GM19025 (cell line): ENCODE measurements at regions not wholly inside any gene's neighbourhood (a gene's known extent, or its start where the extent isn't known, plus 50 kb on each side); places are given as distances from the start of the nearest gene placed in this dataset.

Experiments used
- ATAC-seq: cut with Tn5 transposase; IDR thresholded peaks from one replicate; pipeline ENCODE4 v1.9.1; 2021; ENCODE audit warnings: mild to moderate bottlenecking, low read depth, moderate library complexity; ENCODE audit not compliant: unreplicated experiment

DNA sequence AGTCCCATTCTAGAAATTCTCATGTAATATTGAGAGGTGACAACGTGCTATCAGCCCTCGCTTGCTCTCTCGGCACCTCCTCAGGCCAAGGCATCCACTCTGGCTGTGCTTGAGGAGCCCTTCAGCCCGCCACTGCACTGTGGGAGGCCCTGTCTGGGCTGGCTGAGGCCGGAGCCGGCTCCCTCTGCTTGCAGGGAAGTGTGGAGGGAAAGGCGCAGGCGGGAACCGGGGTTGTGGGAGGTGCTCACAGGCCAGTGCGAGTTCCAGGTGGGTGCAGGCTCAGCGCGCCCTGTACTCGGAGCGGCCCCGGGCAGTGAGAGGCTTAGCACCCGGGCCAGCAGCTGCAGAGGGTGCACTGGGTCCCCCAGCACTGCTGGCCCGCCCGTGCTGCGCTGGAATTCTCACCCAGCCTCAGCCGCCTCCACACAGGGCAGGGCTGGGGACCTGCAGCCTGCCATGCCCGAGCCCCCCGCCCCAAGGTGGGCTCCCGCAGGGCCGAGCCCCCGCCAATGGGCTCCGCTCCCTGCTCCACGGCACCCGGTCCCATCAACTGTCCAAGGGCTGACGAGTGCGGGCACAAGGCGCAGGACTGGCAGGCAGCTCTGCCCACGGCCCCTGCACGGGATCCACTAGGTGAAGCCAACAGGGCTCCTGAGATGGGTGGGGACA lies 1680.6 kb upstream of the LRRTM1 start:
- no peak for ATAC-seq

DNA sequence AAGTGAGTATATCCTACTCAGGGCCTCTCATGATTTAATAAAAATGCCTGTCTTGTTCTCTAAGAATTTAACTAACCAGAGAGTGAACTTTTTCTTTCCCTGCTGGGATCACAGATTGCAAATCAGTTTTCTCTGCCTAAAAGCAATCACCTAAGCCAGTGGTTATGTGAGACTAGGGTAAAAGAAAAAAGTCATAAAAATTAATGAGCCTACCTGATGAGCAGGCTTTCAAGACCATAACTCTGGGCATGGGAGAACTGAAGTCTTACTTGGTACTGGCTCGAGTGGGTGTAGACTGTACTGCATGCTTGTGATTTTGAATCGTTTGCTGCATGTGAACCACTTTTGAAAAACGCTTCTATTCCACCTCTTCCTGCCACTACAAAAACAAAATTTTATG lies 1677.0 kb upstream of the LRRTM1 start:
- ATAC-seq: no peak

GRCh38 chr2:81979086-81979485 lies 1674.5 kb upstream of the LRRTM1 start:
- no peak for ATAC-seq

- no peak for ATAC-seq
Observed at GRCh38 chr2:81976998-81977397, 1672.4 kb upstream of the LRRTM1 start.

DNA sequence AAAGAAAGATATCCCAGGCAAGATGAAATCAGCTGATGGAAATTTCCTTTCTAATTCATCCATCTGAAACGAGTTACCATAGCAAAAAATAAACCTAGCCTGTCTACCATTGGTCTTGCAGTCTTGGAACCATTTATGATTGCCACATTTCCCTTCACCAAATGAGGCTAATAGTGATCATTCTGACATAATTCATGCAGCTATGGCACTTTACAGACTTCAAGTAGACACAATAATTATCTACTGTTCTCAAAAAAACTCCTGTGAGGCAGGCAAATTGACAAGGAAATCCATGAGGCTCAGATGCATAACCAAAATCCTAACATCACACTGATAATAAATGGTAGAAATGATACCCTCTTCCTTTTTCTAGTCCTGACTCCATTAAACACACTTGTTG lies 1669.7 kb upstream of the LRRTM1 start:
- ATAC-seq: no peak

GRCh38 chr2:81942876-81943275 lies 1638.3 kb upstream of the LRRTM1 start:
- ATAC-seq: no peak

DNA sequence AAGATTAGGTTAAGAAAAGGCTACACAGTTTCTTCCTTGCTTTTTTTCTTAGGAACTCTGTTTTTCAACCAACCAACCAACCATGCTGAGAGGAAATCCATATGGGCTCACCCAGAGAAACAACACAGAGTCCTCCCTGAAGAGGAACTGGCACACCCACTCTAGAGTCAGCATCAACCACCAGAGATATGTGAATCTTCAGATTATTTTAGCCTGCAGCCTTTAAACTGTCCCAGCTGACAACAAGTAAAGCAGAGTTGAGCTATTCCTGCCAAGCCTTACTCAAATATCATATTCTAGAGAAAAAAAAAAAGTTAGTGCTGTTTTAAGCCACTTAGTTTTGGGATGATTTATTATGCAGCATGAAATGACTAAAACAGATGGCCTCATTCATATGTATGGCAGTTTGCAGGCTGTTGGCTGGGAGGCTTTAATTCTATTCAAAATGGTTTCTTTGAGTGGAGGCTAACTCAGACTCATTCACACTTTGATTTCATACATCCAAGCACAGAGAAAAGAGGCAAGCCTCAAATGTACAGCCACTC lies 1637.7 kb upstream of the LRRTM1 start:
- ATAC-seq: no peak

DNA sequence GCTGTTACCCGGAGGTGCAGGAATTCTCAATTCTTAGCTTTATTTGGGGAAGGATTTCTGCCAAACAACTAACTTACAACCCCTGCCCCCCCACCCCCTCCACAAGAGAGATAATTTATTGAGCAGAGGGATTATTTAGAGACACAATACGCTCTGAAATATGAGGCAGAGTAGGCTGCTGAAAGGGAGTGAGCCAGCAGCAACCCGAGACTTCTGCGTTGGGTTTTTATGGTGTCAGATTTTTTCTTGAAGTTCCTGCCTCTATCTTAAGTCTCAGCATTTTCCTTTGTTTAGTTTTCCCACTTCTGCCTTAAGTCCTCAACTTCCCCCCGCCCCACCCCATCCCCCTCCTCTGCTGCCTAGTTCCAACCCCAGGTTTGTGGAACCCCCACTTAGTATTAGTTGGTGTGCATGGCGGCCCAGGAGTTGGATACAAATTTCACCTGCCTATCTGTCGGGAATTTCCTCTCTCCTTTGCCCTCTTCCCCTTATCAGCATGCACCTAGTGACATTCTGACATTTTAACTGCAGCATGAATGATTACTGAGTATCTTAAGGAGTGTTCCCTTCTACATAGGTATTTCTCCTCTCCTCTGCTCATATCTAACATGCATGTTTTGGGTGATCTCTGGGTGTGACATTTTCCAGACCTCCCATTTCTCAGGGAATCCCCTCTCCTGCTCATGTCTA lies 1635.9 kb upstream of the LRRTM1 start:
- no peak for ATAC-seq

- no peak for ATAC-seq
Observed at GRCh38 chr2:81937944-81938343, 1633.4 kb upstream of the LRRTM1 start.

DNA sequence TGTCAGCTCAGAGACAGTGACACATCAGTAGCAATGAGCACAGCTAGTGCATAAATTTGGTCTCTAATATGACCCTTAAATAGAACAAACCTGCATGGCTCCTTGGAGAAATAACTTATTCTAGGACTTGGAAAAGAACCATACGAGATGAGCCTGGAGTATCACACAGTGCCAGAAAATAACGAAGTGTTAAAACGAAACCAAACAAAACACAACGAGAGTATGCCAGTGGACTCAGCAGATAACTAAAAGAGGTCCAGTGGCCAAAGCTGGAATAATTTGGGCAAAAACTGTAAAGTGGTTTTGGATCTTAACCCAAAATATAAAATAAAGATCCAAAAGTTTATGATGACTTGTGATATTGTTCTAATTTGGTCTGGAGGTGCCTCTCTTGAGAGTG lies 1599.0 kb upstream of the LRRTM1 start:
- no peak for ATAC-seq

DNA sequence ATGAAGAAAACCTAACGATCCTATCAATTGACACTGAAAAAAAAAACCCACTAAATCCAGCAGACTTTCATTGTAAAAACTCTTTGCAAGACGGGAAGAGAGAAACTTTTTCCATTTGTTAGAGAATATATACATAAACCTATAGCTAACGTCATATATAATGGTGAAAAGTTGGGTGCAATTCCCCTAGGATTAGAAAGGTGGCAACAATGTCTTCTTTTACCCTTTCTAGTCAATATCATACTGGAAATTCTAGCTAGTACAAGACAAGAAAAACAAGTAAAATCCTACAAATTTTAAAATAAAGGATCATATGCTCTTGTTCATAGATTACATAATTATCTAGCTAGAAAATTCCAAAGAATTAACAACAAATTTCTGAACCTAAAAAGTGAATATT lies 1596.5 kb upstream of the LRRTM1 start:
- ATAC-seq: no peak

GRCh38 chr2:81895620-81896250 lies 1591.2 kb upstream of the LRRTM1 start:
- ATAC-seq: no peak

DNA sequence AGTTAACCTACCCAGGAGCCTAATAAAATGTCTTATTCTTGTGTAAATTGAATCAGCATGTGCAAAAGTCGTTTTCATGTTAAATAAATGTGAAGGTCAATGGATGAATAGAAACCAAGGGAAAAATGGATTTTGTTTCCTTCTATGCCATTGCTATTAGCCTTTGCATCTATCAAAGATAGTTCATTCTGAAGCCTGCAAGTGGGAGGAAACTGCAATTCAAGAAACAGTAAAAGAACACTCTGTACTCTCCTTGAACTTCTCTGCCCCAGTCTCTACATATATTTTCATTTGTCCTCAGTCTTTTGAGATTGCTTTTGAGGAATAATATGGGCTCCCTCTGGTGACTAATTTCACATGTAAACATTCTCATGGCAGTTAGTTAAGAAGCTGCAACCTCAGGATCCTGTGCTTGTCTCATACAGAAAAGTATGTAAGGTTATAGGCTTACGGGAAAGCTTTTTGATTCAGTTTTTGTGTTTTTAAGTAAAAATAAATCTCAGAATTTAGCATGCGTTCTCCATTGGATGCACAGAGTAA lies 1590.0 kb upstream of the LRRTM1 start:
- ATAC-seq: no peak

GRCh38 chr2:81876624-81877023 lies 1572.1 kb upstream of the LRRTM1 start:
- ATAC-seq: no peak

DNA sequence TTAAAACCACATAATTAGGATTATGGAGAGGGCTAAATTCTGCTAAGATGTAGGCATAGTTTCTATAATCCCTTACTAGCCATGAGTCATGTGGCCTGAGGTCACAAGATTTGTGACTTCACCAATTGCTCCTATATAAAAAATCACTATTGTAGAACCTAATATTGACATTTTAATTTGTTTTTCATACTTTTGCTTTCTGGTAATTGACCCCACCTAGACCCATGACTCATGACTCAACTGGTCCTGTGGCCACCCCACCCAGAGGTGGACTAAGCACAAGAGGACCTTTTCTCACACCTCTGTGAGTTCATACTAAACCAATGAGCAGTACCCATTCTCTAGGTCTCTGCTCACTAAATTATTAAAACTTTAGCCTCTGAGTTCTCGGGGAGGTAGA lies 1567.5 kb upstream of the LRRTM1 start:
- ATAC-seq: no peak

DNA sequence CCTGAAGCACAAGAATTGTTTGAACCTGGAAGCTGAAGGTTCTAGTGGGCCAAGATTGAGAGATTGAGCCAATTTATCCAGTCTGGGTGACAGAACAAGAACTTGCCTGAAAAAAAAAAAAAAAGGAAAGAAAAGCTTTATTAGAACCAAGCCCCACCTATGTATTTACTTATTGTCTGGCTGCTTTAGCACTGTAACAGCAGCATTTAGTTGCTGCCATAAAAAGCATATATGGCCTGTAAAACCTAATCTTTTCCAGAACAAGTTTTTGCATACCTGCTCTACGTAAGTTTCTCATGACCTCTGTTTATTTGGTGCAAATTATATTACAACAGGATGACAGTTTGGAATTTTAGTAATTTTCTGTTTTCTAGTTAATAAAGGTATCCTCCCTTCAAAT lies 1565.6 kb upstream of the LRRTM1 start:
- no peak for ATAC-seq

DNA sequence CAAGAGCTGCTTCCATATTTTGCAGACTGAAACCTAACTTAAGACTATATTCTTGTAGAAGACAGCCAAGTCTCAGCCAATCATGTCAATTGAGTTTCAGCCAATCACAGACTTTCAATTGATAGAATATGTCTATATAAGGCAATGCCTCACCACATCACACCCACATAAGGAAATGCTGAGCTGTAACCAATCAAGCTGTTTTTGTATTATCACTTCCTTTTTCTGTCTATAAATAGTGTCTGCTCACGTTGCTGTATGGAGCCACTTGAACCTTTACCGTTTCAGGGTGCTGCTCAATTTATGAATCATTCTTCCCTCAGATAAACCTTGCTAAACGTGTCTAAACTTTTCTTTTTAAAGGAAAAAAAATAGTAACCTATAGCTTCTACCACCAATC lies 1554.4 kb upstream of the LRRTM1 start:
- ATAC-seq: no peak

- ATAC-seq: no peak
Observed at GRCh38 chr2:81853341-81853740, 1548.8 kb upstream of the LRRTM1 start.

DNA sequence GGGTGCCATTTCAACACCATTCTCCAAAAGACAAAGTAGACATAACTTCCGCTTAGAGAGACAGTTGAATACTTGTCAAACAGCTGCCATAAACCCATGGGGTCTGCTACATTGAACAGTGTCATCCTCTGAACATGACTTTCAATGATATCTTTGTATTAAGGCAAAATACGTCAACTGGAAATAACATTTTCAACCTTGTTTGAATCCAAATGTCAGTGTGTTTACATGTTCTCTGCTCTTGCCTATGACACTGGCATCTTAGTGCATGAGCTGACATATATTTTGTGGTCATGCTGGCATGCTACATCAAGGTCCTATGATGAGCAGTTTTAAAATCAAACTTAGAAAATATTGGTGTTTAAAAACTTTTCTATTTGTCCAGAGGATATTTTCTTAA lies 1548.1 kb upstream of the LRRTM1 start:
- ATAC-seq: no peak

DNA sequence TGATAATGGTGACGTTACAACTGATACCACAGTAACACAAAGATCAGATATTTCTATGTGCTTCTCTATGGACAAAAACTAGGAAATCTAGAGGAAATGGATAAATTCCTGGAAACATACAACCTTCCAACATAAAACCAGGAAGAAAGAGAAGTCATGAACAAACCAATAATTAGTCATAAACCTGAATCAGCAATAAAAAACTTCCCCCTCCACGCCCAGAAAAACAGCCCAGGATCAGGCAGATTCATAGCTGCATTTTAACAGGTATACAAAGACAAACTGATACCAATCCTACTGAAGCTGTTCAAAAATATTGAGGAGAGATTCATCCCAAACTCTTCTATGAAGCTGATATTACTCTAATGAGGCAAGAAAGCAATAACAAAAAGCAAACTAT lies 1535.2 kb upstream of the LRRTM1 start:
- ATAC-seq: no peak

GRCh38 chr2:81835321-81836000 lies 1530.9 kb upstream of the LRRTM1 start:
- no peak for ATAC-seq
